SK-N-SH treated with all-trans-retinoic acid at 6 μM for 48 hours (cell line): ENCODE measurements at regions not wholly inside any gene's neighbourhood (a gene's known extent, or its start where the extent isn't known, plus 50 kb on each side); places are given as distances from the start of the nearest gene placed in this dataset.

Source experiments
- ATAC-seq: fragments of 200-7000 bp; cut with Tn5 transposase; 3 replicates; pipeline ENCODE4 v1.9.1; 2020; ENCODE audit warnings: mild to moderate bottlenecking, moderate library complexity
- ARNTL ChIP-seq: fragments of 450-650 bp; formaldehyde crosslinking; IDR thresholded peaks from 2 replicates; pipeline ENCODE4 v1.5.0; 2020; ENCODE audit warnings: low read depth, mild to moderate bottlenecking, moderate library complexity, borderline replicate concordance
- BACH2 ChIP-seq: fragments of 250-450 bp; sonication (Bioruptor Pico); IDR thresholded peaks from 2 replicates; pipeline ENCODE4 v1.9.0; 2021; ENCODE audit warnings: mild to moderate bottlenecking, borderline replicate concordance
- ESRRG ChIP-seq: fragments of 250-450 bp; sonication (Bioruptor Pico); IDR thresholded peaks from 2 replicates; pipeline ENCODE4 v1.6.1; 2021; ENCODE audit warnings: mild to moderate bottlenecking
- GLIS3 ChIP-seq: fragments of 250-450 bp; sonication (Bioruptor Pico); IDR thresholded peaks from 2 replicates; pipeline ENCODE4 v1.5.0; 2020; ENCODE audit warnings: mild to moderate bottlenecking, moderate library complexity
- ISL1 ChIP-seq: fragments of 250-450 bp; sonication (Bioruptor Pico); IDR thresholded peaks from 2 replicates; pipeline ENCODE4 v2.1.2; 2022; ENCODE audit warnings: mild to moderate bottlenecking, moderate library complexity
- OSR1 ChIP-seq: fragments of 250-450 bp; sonication (Bioruptor Pico); IDR thresholded peaks from 2 replicates; pipeline ENCODE4 v1.8.0; 2022; ENCODE audit warnings: moderate library complexity, mild to moderate bottlenecking, inconsistent platforms
- PPARA ChIP-seq: fragments of 250-450 bp; sonication (Bioruptor Pico); IDR thresholded peaks from 2 replicates; pipeline ENCODE4 v1.5.0; 2020; ENCODE audit warnings: mild to moderate bottlenecking, borderline replicate concordance
- RARB ChIP-seq: fragments of 250-450 bp; sonication (Bioruptor Pico); IDR thresholded peaks from 2 replicates; pipeline ENCODE4 v1.8.0; 2021; ENCODE audit warnings: mild to moderate bottlenecking, moderate library complexity
- TCF4 ChIP-seq: fragments of 250-450 bp; sonication (Bioruptor Pico); IDR thresholded peaks from 2 replicates; pipeline ENCODE4 v1.8.0; 2021; ENCODE audit warnings: mild to moderate bottlenecking, moderate library complexity, borderline replicate concordance
- TOX ChIP-seq: fragments of 250-450 bp; sonication (Bioruptor Pico); IDR thresholded peaks from 2 replicates; pipeline ENCODE4 v1.8.0; 2021; ENCODE audit warnings: mild to moderate bottlenecking, moderate library complexity, borderline replicate concordance
- ZC3H10 ChIP-seq: fragments of 250-450 bp; sonication (Bioruptor Pico); IDR thresholded peaks from 2 replicates; pipeline ENCODE4 v1.5.1; 2021; ENCODE audit warnings: mild to moderate bottlenecking, moderate library complexity
- ZFP3 ChIP-seq: fragments of 250-450 bp; sonication (Bioruptor Pico); IDR thresholded peaks from 2 replicates; pipeline ENCODE4 v1.5.0; 2020; ENCODE audit warnings: mild to moderate bottlenecking, moderate library complexity
- ZFP30 ChIP-seq: fragments of 450-650 bp; formaldehyde crosslinking; IDR thresholded peaks from 2 replicates; pipeline ENCODE4 v1.5.0; 2022; ENCODE audit warnings: mild to moderate bottlenecking, moderate library complexity
- ZNF565 ChIP-seq: fragments of 450-650 bp; formaldehyde crosslinking; conservative IDR thresholded peaks from 2 replicates; pipeline ENCODE4 v1.5.0; 2020; ENCODE audit warnings: low read depth, mild to moderate bottlenecking, moderate library complexity
- ZNF70 ChIP-seq: fragments of 450-650 bp; formaldehyde crosslinking; IDR thresholded peaks from 2 replicates; pipeline ENCODE4 v1.5.0; 2020; ENCODE audit warnings: mild to moderate bottlenecking, moderate library complexity
- ZNF8 ChIP-seq: fragments of 450-650 bp; formaldehyde crosslinking; IDR thresholded peaks from 2 replicates; pipeline ENCODE4 v1.5.0; 2020; ENCODE audit warnings: mild to moderate bottlenecking, moderate library complexity
- TF ChIP-seq, protein P1 (sequence below): fragments of 250-450 bp; sonication (Bioruptor Pico); IDR thresholded peaks from 2 replicates; pipeline ENCODE4 v1.8.0; 2021; ENCODE audit warnings: low read depth, mild to moderate bottlenecking, moderate library complexity, borderline replicate concordance
- TF ChIP-seq, protein P2 (sequence below): fragments of 250-450 bp; sonication (Bioruptor Pico); IDR thresholded peaks from 2 replicates; pipeline ENCODE4 v1.8.0; 2020; ENCODE audit warnings: mild to moderate bottlenecking, moderate library complexity, borderline replicate concordance
- TF ChIP-seq, protein P3 (sequence below): fragments of 250-450 bp; sonication (Bioruptor Pico); IDR thresholded peaks from 2 replicates; pipeline ENCODE4 v1.5.1; 2021; ENCODE audit warnings: mild to moderate bottlenecking, moderate library complexity
- TF ChIP-seq, protein P4 (sequence below): fragments of 250-450 bp; sonication (Bioruptor Pico); IDR thresholded peaks from 2 replicates; pipeline ENCODE4 v1.5.1; 2020; ENCODE audit warnings: low read depth, mild to moderate bottlenecking, moderate library complexity

DNA sequence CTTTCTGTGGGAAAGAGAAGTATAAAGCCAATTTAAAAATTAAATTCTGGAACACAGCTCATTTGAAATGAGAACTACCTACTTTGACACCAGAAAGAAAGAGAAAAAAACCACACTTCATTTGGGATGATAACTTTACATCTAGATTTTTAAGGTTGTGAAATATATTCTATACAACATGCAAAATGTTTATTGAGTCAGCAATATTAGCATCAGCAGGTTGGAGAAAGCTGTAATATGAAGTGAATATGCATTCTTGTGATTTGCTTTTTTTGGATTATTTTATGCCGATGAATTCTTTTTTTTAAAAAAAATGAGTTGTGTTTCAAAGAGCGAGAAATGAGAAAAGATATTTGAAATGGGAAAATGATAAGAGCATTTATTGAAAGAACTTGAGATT is 307.0 kb upstream of the DPPA4 start:
- TF ChIP-seq ESRRG (CRISPR knock-in tag) (no peak), BACH2 (CRISPR knock-in tag) (no peak), ZFP3 (CRISPR knock-in tag) (no peak), TOX (no peak), ZC3H10 (CRISPR knock-in tag) (no peak), ZNF8 (CRISPR knock-in tag) (no peak), ZNF565 (CRISPR knock-in tag) (no peak), GLIS3 (CRISPR knock-in tag) (no peak), ZNF70 (CRISPR knock-in tag) (no peak), TCF4 (CRISPR knock-in tag) (no peak), ARNTL (no peak)
- TF ChIP-seq, protein P1, sequence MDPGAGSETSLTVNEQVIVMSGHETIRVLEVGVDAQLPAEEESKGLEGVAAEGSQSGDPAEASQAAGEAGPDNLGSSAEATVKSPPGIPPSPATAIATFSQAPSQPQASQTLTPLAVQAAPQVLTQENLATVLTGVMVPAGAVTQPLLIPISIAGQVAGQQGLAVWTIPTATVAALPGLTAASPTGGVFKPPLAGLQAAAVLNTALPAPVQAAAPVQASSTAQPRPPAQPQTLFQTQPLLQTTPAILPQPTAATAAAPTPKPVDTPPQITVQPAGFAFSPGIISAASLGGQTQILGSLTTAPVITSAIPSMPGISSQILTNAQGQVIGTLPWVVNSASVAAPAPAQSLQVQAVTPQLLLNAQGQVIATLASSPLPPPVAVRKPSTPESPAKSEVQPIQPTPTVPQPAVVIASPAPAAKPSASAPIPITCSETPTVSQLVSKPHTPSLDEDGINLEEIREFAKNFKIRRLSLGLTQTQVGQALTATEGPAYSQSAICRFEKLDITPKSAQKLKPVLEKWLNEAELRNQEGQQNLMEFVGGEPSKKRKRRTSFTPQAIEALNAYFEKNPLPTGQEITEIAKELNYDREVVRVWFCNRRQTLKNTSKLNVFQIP: no peak
- TF ChIP-seq, protein P2, sequence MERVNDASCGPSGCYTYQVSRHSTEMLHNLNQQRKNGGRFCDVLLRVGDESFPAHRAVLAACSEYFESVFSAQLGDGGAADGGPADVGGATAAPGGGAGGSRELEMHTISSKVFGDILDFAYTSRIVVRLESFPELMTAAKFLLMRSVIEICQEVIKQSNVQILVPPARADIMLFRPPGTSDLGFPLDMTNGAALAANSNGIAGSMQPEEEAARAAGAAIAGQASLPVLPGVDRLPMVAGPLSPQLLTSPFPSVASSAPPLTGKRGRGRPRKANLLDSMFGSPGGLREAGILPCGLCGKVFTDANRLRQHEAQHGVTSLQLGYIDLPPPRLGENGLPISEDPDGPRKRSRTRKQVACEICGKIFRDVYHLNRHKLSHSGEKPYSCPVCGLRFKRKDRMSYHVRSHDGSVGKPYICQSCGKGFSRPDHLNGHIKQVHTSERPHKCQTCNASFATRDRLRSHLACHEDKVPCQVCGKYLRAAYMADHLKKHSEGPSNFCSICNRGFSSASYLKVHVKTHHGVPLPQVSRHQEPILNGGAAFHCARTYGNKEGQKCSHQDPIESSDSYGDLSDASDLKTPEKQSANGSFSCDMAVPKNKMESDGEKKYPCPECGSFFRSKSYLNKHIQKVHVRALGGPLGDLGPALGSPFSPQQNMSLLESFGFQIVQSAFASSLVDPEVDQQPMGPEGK (CRISPR knock-in tag): no peak
- TF ChIP-seq, protein P3, sequence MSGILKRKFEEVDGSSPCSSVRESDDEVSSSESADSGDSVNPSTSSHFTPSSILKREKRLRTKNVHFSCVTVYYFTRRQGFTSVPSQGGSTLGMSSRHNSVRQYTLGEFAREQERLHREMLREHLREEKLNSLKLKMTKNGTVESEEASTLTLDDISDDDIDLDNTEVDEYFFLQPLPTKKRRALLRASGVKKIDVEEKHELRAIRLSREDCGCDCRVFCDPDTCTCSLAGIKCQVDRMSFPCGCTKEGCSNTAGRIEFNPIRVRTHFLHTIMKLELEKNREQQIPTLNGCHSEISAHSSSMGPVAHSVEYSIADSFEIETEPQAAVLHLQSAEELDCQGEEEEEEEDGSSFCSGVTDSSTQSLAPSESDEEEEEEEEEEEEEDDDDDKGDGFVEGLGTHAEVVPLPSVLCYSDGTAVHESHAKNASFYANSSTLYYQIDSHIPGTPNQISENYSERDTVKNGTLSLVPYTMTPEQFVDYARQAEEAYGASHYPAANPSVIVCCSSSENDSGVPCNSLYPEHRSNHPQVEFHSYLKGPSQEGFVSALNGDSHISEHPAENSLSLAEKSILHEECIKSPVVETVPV (CRISPR knock-in tag): no peak
- ATAC-seq: no peak

DNA sequence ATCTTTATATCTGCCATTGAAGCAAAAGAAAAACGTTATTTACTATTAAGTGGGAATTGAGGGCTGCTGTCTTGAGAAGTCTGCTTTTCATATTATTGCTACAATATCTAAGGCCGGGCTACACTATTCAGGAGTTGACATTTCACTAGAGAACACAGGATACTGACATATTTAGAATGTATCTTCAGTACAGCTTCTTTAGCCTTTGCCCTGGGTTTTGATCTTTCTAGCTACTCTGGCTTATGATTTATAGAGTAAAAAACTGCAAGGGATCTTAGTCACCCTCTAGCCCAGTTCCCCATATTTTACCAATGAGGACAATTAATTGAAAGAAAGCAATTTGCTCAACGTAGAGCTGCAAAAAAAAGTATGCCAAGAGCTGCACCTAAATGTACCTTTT is 307.4 kb upstream of the DPPA4 start:
- TF ChIP-seq, protein P2 (CRISPR knock-in tag): no peak
- TF ChIP-seq, protein P3 (CRISPR knock-in tag): no peak
- no peak for TF ChIP-seq ZFP30 (CRISPR knock-in tag)
- TF ChIP-seq RARB (CRISPR knock-in tag): no peak
- no peak for TF ChIP-seq ZNF70 (CRISPR knock-in tag)
- TF ChIP-seq OSR1 (CRISPR knock-in tag): no peak
- TF ChIP-seq PPARA (CRISPR knock-in tag): no peak
- TF ChIP-seq, protein P4, sequence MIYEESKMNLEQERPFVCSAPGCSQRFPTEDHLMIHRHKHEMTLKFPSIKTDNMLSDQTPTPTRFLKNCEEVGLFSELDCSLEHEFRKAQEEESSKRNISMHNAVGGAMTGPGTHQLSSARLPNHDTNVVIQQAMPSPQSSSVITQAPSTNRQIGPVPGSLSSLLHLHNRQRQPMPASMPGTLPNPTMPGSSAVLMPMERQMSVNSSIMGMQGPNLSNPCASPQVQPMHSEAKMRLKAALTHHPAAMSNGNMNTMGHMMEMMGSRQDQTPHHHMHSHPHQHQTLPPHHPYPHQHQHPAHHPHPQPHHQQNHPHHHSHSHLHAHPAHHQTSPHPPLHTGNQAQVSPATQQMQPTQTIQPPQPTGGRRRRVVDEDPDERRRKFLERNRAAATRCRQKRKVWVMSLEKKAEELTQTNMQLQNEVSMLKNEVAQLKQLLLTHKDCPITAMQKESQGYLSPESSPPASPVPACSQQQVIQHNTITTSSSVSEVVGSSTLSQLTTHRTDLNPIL (CRISPR knock-in tag): no peak
- TF ChIP-seq, protein P1: no peak
- no peak for TF ChIP-seq ISL1 (CRISPR knock-in tag)
- TF ChIP-seq GLIS3 (CRISPR knock-in tag): no peak
- ATAC-seq: no peak
